ENCODE measurements at regions not wholly inside any gene's neighbourhood (a gene's known extent, or its start where the extent isn't known, plus 50 kb on each side); places are given as distances from the start of the nearest gene placed in this dataset.
"Not testable (repeated sequence)": the region's sequence is repeated elsewhere in the genome, so short reads cannot be mapped to it uniquely, and the experiment has no call there.

- not testable (repeated sequence) for TF ChIP-seq CTCF (IDR thresholded peaks at IDR 0.05; ENCODE audit: low read depth, low read length, poor library complexity, severe bottlenecking); EZH2phosphoT487 (IDR thresholded peaks at IDR 0.05; ENCODE audit: borderline replicate concordance, low read length)
These were observed 140.8 kb downstream of the SPATA31A1 start for GRCh38 chr9:39496248-39496647.
